ENCODE measurements at regions not wholly inside any gene's neighbourhood (a gene's known extent, or its start where the extent isn't known, plus 50 kb on each side); places are given as distances from the start of the nearest gene placed in this dataset.

GRCh38 chr3:150116196-150116595 lies 145.5 kb upstream of the PFN2 start:
- DNase-seq: peak; percentile 56

- peak; percentile 73 for DNase-seq
These were observed 144.3 kb upstream of the PFN2 start for GRCh38 chr3:150114873-150115540.

- DNase-seq: no peak
These were observed 143.6 kb upstream of the PFN2 start for GRCh38 chr3:150114273-150114672.

GRCh38 chr3:150110097-150110496 lies 139.4 kb upstream of the PFN2 start:
- DNase-seq: no peak

- peak; percentile 43 for DNase-seq
These were observed 136.9 kb upstream of the PFN2 start for GRCh38 chr3:150107429-150108175.

- peak; percentile 100 for DNase-seq
These were observed 136.2 kb upstream of the PFN2 start for GRCh38 chr3:150106740-150107428.

- DNase-seq: peak; percentile 76
These were observed 135.4 kb upstream of the PFN2 start for GRCh38 chr3:150105886-150106612.

GRCh38 chr3:150105025-150105424 lies 134.3 kb upstream of the PFN2 start:
- DNase-seq: no peak

GRCh38 chr3:150104564-150104963 lies 133.9 kb upstream of the PFN2 start:
- DNase-seq: peak; percentile 46

GRCh38 chr3:150101016-150101415 lies 130.3 kb upstream of the PFN2 start:
- DNase-seq: no peak

GRCh38 chr3:150098621-150099020 lies 127.9 kb upstream of the PFN2 start:
- no peak for DNase-seq

- DNase-seq: peak; percentile 76
These were observed 126.8 kb upstream of the PFN2 start for GRCh38 chr3:150097588-150097890.

GRCh38 chr3:150096700-150097587 lies 126.2 kb upstream of the PFN2 start:
- DNase-seq: no peak

GRCh38 chr3:150094150-150094933 lies 123.6 kb upstream of the PFN2 start:
- DNase-seq: peak; percentile 46

GRCh38 chr3:150091626-150092025 lies 120.9 kb upstream of the PFN2 start:
- no peak for DNase-seq

GRCh38 chr3:150090877-150091276 lies 120.2 kb upstream of the PFN2 start:
- DNase-seq: no peak

- DNase-seq: peak; percentile 70
These were observed 119.3 kb upstream of the PFN2 start for GRCh38 chr3:150090006-150090405.

GRCh38 chr3:150084128-150084527 lies 113.4 kb upstream of the PFN2 start:
- DNase-seq: no peak

GRCh38 chr3:150083655-150084042 lies 113.0 kb upstream of the PFN2 start:
- peak; percentile 78 for DNase-seq

- no peak for DNase-seq
These were observed 112.4 kb upstream of the PFN2 start for GRCh38 chr3:150082898-150083654.

- DNase-seq: peak; percentile 82
These were observed 110.4 kb upstream of the PFN2 start for GRCh38 chr3:150081084-150081483.

Measured in fibroblast of skin of right biceps (primary cell).